HG03521 (cell line): ENCODE measurements at regions not wholly inside any gene's neighbourhood (a gene's known extent, or its start where the extent isn't known, plus 50 kb on each side); places are given as distances from the start of the nearest gene placed in this dataset.
"Not testable (repeated sequence)": the region's sequence is repeated elsewhere in the genome, so short reads cannot be mapped to it uniquely, and the experiment has no call there.

ENCODE experiments used
- ATAC-seq: cut with Tn5 transposase; IDR thresholded peaks from one replicate; pipeline ENCODE4 v1.9.1; 2021; ENCODE audit warnings: mild to moderate bottlenecking, moderate library complexity; ENCODE audit not compliant: unreplicated experiment

- ATAC-seq = no peak
Measured at GRCh38 chr4:167811958-167812357, 280.4 kb upstream of the ANXA10 start.

DNA sequence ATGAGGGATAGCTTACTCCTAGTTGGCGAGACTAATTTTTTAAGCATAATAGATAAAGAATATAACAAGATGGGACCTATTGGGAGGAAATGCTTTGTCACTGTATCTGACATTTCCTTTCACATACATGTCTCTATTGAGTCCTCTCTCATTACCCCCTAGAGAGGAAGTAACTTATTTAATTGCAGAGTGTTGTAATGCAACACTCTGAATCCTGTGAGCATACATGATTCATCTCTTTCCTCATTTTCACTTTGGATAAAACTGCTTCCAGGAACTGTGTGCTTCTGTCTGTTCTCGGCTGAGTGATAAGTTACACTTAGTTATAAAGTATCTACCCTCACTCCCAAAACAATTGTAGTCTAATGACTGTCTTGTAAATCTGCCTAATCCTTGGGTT lies 266.1 kb upstream of the ANXA10 start:
- no peak for ATAC-seq

GRCh38 chr4:167831855-167832254 lies 260.5 kb upstream of the ANXA10 start:
- ATAC-seq = no peak

DNA sequence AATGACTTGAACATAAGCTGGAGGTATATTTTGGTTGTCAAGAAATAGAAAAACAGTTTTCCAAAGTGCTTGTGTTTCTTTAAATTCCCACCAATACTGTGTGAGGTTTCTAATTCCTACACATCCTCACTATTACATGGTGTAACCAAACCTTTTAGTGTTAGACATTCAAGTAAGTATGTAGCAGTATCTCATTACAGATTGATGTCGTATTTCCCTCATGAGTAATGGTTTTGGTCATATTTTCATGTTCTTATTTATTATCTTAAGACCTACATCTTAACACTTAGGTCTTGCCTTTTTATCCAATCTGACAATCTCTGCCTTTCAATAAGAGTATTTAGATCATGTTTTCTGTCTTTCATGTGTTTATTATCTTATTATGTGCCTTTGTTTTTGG lies 253.7 kb upstream of the ANXA10 start:
- no peak for ATAC-seq

DNA sequence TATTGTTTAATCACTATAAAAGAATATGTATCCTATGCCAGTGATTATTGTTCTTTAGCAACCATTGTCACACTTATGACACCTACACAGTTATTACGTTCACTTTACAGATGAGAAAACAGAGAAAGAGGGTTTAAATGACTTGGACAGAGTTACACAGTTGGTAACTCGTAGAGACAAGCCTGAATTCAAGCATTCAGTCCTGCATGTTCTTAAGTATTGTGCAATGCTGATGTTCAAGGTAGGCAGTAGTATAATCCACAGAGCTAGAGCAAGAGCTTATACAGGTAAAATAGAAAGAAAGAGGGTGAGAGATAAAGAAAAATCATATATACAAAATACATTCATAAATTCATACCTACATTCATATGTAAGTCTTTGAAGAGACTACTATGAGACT lies 249.8 kb upstream of the ANXA10 start:
- ATAC-seq = no peak

- ATAC-seq = no peak
Measured at GRCh38 chr4:167854881-167855280, 237.5 kb upstream of the ANXA10 start.

- not testable (repeated sequence) for ATAC-seq
Measured at GRCh38 chr4:167858127-167858526, 234.2 kb upstream of the ANXA10 start.

DNA sequence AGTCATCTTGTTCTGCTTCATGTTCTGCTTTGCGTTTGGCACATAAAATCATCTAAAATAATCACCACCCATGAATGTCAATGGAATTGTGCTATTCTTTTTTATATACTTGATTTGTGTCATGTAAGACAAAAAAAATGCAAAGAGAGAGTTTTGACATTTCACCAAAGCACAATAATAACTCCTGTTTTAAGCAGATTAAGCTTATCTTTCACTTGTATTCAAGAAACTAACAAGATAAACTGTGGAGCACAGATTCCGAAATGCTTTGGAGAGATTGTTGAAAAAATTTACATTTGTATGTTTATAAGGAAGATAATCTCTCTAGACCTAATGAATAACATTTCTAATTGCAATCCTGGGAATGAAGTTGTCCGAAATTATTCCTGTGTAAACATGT lies 225.1 kb upstream of the ANXA10 start:
- no peak for ATAC-seq

DNA sequence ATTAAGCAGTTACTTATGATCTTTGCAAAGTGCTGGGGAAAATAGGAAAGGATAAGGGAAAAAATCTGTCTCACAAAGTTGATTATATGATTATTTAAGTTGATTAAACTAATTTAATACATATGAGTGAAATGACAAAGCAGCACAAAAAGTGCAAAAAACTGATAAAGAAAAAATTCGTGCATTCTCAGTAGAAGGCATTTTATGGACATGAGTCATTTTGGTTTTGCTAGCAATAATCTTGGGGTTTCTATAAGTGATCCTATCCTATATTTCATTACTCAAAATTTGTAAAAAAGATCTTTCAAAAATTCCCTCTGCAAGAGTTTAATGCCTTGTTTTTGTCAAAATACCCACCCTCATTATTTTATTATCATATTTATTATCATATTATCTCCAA lies 224.2 kb upstream of the ANXA10 start:
- no peak for ATAC-seq

- no peak for ATAC-seq
Measured at GRCh38 chr4:167873496-167873895, 218.8 kb upstream of the ANXA10 start.

- not testable (repeated sequence) for ATAC-seq
Measured at GRCh38 chr4:167876091-167876490, 216.2 kb upstream of the ANXA10 start.

- not testable (repeated sequence) for ATAC-seq
Measured at GRCh38 chr4:167877826-167878225, 214.5 kb upstream of the ANXA10 start.

GRCh38 chr4:167883266-167883665 lies 209.1 kb upstream of the ANXA10 start:
- ATAC-seq = no peak

DNA sequence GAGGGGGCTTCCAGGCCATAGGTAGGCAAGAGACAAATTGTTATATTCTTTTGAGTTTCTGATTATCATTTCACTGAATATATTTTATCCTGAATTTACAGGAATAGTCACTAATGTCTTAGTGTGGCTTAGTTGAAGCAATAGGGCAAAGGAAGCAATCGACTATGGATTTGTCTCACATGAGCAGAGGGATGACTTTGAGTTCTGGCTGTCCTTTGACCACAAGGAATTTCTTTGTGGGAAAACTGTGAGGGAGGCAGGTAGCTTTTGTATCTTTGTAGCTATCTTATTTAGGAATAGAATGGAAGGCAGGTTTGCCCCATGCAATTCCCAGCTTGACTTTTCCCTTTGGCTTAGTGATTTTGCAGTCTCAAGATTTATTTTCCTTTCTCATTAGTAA lies 207.3 kb upstream of the ANXA10 start:
- ATAC-seq = no peak

- ATAC-seq = no peak
Measured at GRCh38 chr4:167885872-167886271, 206.5 kb upstream of the ANXA10 start.

DNA sequence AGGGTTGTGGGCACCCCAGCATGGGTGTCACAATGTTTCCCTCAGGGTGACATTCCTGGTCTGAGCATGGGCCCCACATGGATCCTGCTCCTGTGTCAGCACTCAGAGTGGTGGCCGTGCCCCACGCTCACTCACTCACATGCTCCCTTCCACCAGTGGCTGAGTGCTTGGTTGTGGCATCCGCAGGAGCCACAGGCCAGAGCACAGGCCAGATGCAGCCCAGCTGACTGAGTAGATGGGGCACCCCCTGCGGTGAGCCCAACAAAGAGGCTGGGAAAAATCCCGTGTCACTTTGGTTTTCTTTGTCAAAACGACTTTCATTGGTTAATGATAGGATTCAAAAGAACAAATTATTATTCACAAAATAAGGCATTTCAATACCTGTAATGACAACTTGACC lies 204.6 kb upstream of the ANXA10 start:
- ATAC-seq = no peak

DNA sequence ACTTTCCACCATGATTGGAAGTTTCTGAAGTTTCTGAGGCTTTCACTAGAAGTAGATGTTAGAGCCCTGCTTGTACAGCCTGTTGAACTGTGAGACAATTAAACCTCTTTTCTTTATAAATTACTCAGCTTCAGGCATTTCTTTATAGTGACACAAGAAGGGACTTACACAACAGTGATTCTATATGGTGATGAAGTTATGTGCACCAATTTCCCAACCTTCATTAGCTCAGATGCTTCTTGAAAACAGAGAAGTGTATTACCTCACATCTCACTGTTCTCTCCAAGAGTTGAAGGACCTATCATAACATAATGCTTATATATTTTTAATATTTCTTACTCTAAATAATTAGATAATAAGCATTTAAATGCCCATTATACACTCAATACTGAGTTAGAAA lies 202.1 kb upstream of the ANXA10 start:
- no peak for ATAC-seq

DNA sequence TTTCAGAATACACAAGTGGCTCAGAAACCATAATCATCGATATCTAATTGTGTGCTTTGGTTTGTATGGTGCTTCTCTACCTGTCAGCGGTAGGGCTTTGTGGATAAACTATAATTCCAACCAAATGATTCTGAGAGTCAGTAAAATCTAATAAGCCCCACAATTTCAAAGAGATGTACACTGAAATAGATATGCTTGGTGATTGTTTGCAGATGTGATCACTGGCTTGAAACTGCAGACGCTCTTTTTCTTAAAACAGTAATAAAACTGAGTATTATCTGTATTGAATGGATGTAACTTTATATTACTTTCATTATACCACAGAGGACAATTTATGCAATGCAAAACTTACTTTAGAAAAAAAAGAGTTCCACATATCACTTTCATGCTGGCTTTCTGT lies 198.8 kb upstream of the ANXA10 start:
- no peak for ATAC-seq

GRCh38 chr4:167896260-167896659 lies 196.1 kb upstream of the ANXA10 start:
- not testable (repeated sequence) for ATAC-seq

GRCh38 chr4:167897116-167897515 lies 195.2 kb upstream of the ANXA10 start:
- no peak for ATAC-seq

GRCh38 chr4:167903291-167903721 lies 189.0 kb upstream of the ANXA10 start:
- no peak for ATAC-seq

- no peak for ATAC-seq
Measured at GRCh38 chr4:167906851-167907250, 185.5 kb upstream of the ANXA10 start.

GRCh38 chr4:167908816-167909215 lies 183.5 kb upstream of the ANXA10 start:
- ATAC-seq = no peak

DNA sequence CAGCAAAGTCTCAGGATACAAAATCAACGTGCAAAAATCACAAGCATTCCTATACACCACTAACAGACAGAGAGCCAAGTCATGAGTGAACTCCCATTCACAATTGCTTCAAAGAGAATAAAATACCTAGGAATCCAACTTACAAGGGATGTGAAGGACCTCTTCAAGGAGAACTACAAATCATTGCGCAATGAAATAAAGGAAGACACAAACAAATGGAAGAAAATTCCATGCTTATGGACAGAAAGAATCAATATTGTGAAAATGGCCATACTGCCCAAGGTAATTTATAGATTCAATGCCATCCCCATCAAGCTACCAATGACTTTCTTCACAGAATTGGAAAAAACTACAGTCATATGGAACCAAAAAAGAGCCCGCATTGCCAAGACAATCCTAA lies 179.8 kb upstream of the ANXA10 start:
- ATAC-seq = not testable (repeated sequence)
